Activated T-cell treated with anti-CD3 and anti-CD28 coated beads, Interleukin-2, amount 50 U/mL, for 72 hours (primary cell): ENCODE measurements at regions not wholly inside any gene's neighbourhood (a gene's known extent, or its start where the extent isn't known, plus 50 kb on each side); places are given as distances from the start of the nearest gene placed in this dataset.

ENCODE experiments used
- ATAC-seq, 2 donors: fragments of 150-1000 bp; cut with Tn5 transposase; replicated peaks in 1 of 2; 2 replicates each; pipeline ENCODE4 v1.10.0; 2021; ENCODE audit warnings: moderate library complexity in 2 of 2, mild to moderate bottlenecking in 1 of 2
- DNase-seq, 2 donors: peaks; one replicate each; pipeline ENCODE4 v3.0.0; 2021 to 2022; ENCODE audit warnings: mixed read lengths in 1 of 2
- H3K27ac Mint-ChIP-seq: one replicate; pipeline ENCODE4 v1.8.0; 2022; ENCODE audit warnings: mild to moderate bottlenecking, moderate library complexity, mixed read lengths
- H3K27me3 Mint-ChIP-seq: one replicate; pipeline ENCODE4 v1.8.0; 2022; ENCODE audit warnings: low read depth, mixed read lengths
- H3K36me3 Mint-ChIP-seq, 2 donors: one replicate each; pipeline ENCODE4 v1.8.0; 2022; ENCODE audit warnings: mixed read lengths in 2 of 2, mild to moderate bottlenecking in 1 of 2; ENCODE audit not compliant: insufficient read depth in 2 of 2
- H3K4me1 Mint-ChIP-seq: one replicate; pipeline ENCODE4 v1.8.0; 2022; ENCODE audit warnings: low read depth, mixed read lengths
- H3K4me3 Mint-ChIP-seq, 2 donors: one replicate each; pipeline ENCODE4 v1.8.0; 2022; ENCODE audit warnings: mild to moderate bottlenecking in 2 of 2, mixed read lengths in 2 of 2, moderate library complexity in 2 of 2
- H3K9me3 Mint-ChIP-seq, 2 donors: one replicate each; pipeline ENCODE4 v1.8.0; 2022; ENCODE audit warnings: mixed read lengths in 2 of 2

DNA sequence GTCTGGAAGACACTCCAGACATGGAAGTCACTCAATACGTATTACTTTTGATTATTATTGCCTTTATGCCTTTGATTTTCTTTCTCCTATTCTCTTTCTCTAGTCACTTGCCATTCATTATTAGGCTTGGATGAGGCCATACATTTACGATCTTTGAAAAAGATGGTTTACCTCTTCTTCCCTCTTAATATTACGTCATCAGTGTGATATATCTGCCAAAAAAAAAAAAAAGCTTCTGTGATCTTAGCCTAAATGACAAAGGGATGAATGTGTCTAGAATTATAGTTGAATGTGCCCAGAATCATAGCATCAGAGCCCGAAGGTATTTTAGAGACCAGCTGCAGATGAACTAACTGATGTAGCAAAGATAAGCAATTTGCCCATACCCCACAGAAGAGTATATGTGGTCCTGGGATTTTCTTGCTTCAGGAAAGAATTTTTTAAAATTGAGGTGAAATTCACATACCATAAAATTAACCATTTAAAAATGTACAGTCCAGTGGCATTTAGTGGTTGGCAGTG, 73.9 kb downstream of the HHEX start:
- Mint-ChIP-seq H3K4me1 (no peaks in the 10 kb centered on the region), H3K27me3 (peaks cover 19% of the 10 kb centered on the region), H3K4me3 (no peak overlapping the region), H3K9me3 (peaks cover 4 to 6% of the 10 kb centered on the region in 2 donors), H3K27ac (no peak overlapping the region), H3K36me3 (peaks cover 0 to 9% of the 10 kb centered on the region in 2 donors)
- ATAC-seq = no peak
- DNase-seq = no peak

DNA sequence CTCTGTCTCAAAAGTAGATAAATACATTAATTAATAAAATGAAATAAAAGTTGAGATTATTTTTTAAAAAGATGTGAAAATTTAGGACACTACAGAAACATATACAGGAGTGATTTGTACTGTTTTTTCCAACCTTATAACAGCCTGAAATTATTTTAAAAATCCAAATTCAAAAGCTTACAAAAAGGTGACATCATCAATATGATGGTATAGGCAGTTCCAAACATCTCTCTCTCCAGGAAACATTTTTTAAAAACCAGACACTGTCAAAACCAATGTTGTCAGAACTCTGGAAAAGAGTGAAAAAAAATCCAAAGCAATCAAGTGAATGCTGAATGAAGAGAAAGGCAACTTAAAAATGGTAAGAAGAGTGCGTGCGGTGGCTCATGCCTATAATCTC, 76.7 kb downstream of the HHEX start:
- ATAC-seq (no peak), DNase-seq (no peak)
- Mint-ChIP-seq H3K27ac (no peak overlapping the region), H3K27me3 (peaks cover 24% of the 10 kb centered on the region), H3K4me1 (no peaks in the 10 kb centered on the region), H3K4me3 (no peak overlapping the region), H3K36me3 (peaks cover 0 to 13% of the 10 kb centered on the region in 2 donors), H3K9me3 (peaks cover 4 to 8% of the 10 kb centered on the region in 2 donors)

DNA sequence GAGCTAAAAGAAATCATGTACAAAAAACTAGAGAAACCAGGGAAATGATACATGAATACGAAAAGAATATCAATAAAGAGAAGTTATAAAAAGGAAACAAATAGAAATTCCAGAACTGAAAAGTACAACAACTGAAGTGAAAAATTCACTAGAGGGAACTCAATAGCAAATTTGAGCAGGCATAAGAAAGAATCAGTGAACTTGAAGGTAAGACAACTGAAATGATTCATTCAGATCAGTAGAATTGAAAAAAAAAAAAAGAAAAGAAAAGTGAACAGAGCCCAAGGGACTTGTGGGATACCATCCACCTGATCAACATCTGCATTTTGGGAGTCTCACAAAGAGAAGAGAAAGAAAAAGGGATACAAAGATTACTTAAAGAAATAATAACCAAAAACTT, 78.3 kb downstream of the HHEX start:
- H3K4me3 Mint-ChIP-seq = no peak overlapping the region
- no peak for ATAC-seq
- H3K4me1 Mint-ChIP-seq = no peaks in the 10 kb centered on the region
- no peak for DNase-seq
- H3K27ac Mint-ChIP-seq = peak overlapping the region; percentile 20
- peaks cover 4 to 8% of the 10 kb centered on the region in 2 donors for H3K9me3 Mint-ChIP-seq
- H3K27me3 Mint-ChIP-seq = peaks cover 26% of the 10 kb centered on the region
- peaks cover 0 to 13% of the 10 kb centered on the region in 2 donors for H3K36me3 Mint-ChIP-seq

DNA sequence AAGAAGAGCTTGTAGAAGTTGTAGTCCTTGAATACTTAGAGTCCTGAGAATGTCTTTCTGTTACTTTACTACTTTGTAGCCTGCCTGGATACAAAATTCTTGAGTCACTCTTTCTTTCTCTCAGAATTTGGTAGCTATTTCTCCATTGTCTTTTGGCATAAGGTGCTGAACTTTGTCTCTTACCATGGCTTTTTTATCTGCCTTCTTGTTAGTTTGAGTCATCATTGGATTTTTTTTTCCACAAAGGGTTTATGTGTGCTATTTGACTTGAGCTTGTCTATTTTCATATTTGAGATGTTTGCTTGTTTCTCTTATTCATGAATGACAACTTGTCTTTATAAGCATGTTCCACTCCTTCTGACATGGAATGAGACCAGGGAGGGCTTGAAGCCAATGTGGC, 74.5 kb upstream of the EXOC6 start:
- DNase-seq = no peak
- Mint-ChIP-seq H3K27ac (no peak overlapping the region), H3K36me3 (peaks cover 0 to 4% of the 10 kb centered on the region in 2 donors), H3K4me1 (no peaks in the 10 kb centered on the region), H3K4me3 (no peak overlapping the region), H3K9me3 (peaks cover 0 to 3% of the 10 kb centered on the region in 2 donors), H3K27me3 (peaks cover 42% of the 10 kb centered on the region)
- ATAC-seq = no peak

DNA sequence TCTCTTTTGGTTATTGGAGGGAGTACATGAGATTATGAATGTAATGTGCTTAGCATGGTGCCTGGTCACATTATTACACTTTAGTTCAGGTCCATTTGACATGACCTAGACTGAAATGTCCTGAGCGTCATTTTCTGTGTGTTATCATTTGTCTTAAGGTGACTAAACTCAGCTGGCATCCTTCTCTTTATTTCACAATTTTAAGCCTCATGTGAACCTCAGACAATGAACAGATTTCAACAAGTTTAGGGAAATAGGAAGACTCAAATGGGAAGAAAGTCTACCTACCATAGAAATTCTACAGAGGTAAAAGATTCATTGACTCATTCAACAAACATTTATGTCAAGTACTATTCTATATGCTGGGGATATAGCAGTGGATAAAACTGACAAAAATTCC, 70.2 kb upstream of the EXOC6 start:
- H3K9me3 Mint-ChIP-seq = no peaks in the 10 kb centered on the region
- no peak overlapping the region for H3K4me3 Mint-ChIP-seq
- H3K27me3 Mint-ChIP-seq = peaks cover 29% of the 10 kb centered on the region
- no peaks in the 10 kb centered on the region for H3K36me3 Mint-ChIP-seq
- no peak for DNase-seq
- no peaks in the 10 kb centered on the region for H3K4me1 Mint-ChIP-seq
- no peak overlapping the region for H3K27ac Mint-ChIP-seq
- no peak for ATAC-seq

DNA sequence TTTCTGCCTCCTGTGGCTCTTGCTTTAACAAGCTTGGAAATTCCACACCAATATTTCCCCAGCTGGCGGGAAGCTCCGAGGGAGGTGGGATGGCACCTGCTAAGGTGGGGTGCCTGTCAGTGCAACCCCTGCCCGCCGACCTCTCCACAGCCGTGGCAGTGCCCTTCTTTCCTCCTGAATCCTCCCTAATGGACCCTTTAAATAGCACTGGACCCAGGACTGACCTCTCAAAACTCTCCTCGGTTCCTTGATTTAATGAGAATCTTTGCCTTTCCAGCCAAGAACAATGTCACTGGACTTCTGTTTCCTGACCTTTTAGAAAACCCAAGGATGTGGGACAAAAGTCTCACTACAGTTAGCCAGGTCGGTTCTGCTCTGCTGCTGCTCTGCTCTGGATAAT, 63.2 kb upstream of the EXOC6 start:
- peaks cover 16% of the 10 kb centered on the region for H3K27me3 Mint-ChIP-seq
- no peak for ATAC-seq
- H3K4me3 Mint-ChIP-seq = no peak overlapping the region
- no peaks in the 10 kb centered on the region for H3K9me3 Mint-ChIP-seq
- no peak overlapping the region for H3K27ac Mint-ChIP-seq
- H3K4me1 Mint-ChIP-seq = no peaks in the 10 kb centered on the region
- no peaks in the 10 kb centered on the region for H3K36me3 Mint-ChIP-seq
- no peak for DNase-seq

DNA sequence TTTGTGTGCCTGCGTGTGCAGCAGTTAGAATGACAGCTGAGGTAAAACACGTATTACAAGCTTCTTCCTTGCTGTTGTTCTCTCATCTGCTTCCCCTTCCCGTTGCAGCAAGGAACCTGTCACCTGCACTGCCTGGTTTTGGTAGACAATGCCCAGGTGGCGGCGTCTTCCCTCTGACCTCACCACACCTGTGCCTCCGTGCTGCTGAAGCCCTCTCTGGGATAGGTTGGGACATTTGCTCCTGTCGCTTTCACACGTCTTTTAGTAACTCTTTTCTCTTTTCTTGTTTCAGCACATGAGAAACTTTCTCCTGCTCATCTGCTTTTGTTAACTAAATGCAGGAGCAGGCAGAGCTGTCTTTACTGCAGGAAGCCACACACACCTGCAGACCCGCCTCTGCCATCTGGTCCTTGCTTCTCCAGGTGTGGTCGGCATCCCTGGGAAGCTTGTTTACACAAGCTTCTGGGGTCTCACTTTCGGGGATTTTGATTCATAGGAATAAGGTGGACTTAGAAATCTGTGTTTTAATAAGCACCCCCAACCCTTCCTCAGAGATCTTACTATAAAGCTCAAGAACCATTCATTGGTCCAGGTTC, 60.7 kb upstream of the EXOC6 start:
- Mint-ChIP-seq H3K36me3 (no peaks in the 10 kb centered on the region), H3K27ac (no peak overlapping the region), H3K9me3 (no peaks in the 10 kb centered on the region), H3K4me1 (no peaks in the 10 kb centered on the region), H3K27me3 (peaks cover 22% of the 10 kb centered on the region), H3K4me3 (no peak overlapping the region)
- no peak for ATAC-seq
- DNase-seq = no peak

DNA sequence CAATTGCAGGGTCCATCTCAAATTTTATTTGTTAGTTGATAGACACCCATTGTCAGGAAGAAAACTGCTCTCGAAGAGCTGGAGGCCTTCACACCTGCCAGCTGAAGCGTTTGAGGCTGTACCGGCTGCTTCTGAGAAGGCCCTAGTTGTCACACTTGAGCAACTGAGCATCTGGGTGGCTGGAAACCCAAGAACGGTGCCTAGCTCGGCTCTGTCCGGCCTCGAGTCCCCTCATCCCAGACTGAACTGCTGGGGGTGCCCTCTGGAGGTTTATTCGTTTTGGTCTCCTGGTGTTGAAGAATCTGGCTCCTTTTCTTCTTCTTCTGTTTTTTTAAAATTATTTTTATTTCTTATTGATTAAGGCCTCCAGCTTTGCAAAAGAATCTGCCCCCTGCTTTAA, 59.3 kb upstream of the EXOC6 start:
- H3K27ac Mint-ChIP-seq = no peak overlapping the region
- no peaks in the 10 kb centered on the region for H3K36me3 Mint-ChIP-seq
- no peak for DNase-seq
- H3K27me3 Mint-ChIP-seq = peaks cover 19% of the 10 kb centered on the region
- ATAC-seq = no peak
- H3K9me3 Mint-ChIP-seq = no peaks in the 10 kb centered on the region
- no peaks in the 10 kb centered on the region for H3K4me1 Mint-ChIP-seq
- no peak overlapping the region for H3K4me3 Mint-ChIP-seq

DNA sequence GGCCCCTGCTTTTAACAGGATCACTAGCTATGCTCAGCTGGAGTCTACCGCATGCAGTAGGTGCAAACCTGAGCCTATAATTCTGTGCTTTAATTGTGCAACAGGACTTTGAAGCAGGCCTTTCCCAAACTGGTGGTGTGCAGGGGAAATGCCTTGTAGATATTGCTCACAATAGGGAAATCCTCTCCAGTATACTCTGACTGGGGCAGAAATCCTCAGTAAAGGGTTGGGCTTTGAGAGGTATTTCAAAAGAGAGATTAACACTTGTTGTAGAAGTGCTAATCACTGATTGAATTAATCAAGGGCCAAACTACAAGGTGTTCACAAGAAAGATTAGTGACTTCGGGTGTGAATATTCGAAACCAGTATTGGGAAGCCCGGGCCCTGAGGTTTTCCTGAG, 58.5 kb upstream of the EXOC6 start:
- H3K4me1 Mint-ChIP-seq = no peaks in the 10 kb centered on the region
- ATAC-seq = no peak
- peaks cover 17% of the 10 kb centered on the region for H3K27me3 Mint-ChIP-seq
- no peaks in the 10 kb centered on the region for H3K36me3 Mint-ChIP-seq
- no peak overlapping the region for H3K4me3 Mint-ChIP-seq
- no peaks in the 10 kb centered on the region for H3K9me3 Mint-ChIP-seq
- no peak overlapping the region for H3K27ac Mint-ChIP-seq
- no peak for DNase-seq

DNA sequence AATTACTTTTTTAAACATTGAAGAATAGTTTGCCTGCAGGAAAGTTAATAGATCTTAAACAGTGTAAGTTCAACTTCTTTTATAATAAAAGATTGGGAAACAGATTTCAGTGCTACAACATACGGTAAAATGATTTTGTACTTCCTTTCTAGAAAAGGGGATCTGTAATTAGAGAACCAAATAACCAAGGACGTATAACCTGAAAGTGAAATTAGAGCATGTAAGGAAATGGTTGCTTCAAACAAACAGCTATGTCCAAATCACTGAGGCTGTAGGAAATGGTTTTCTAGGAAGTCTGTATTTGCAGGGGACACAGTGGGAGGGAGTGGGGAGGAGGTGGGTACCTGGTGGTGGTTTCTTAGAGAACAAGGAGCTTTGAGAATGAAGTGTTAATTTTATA, 57.9 kb upstream of the EXOC6 start:
- no peaks in the 10 kb centered on the region for H3K36me3 Mint-ChIP-seq
- H3K27ac Mint-ChIP-seq = no peak overlapping the region
- no peak overlapping the region for H3K4me3 Mint-ChIP-seq
- H3K4me1 Mint-ChIP-seq = no peaks in the 10 kb centered on the region
- ATAC-seq (no peak), DNase-seq (no peak)
- H3K27me3 Mint-ChIP-seq = peaks cover 17% of the 10 kb centered on the region
- H3K9me3 Mint-ChIP-seq = no peaks in the 10 kb centered on the region

DNA sequence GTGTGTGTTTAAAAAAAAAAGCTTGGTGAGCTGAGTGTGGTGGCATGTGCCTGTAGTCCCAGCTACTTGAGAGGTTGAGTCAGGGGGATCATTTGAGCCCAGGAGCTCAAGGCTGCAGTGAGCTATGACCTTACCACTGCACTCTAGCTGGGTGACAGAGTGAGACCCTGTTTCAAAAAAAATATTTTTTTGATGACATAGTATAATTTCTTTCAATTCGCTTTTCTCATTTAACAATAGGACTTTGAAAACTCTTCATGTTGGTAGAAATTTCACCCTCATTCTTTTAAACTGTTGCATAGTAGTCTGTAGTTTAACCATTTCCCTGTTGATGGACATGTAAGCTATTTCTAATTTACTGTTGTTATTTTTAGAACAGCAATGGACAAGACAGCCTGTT, 55.7 kb upstream of the EXOC6 start:
- ATAC-seq = no peak
- Mint-ChIP-seq H3K36me3 (no peaks in the 10 kb centered on the region), H3K9me3 (no peaks in the 10 kb centered on the region)

More for the DNA sequence above, 55.7 kb upstream of the EXOC6 start:
- H3K4me3 Mint-ChIP-seq = no peak overlapping the region
- H3K27me3 Mint-ChIP-seq = peaks cover 15% of the 10 kb centered on the region
- no peak for DNase-seq
- H3K27ac Mint-ChIP-seq = no peak overlapping the region
- H3K4me1 Mint-ChIP-seq = no peaks in the 10 kb centered on the region
